ENCODE measurements at regions not wholly inside any gene's neighbourhood (a gene's known extent, or its start where the extent isn't known, plus 50 kb on each side); places are given as distances from the start of the nearest gene placed in this dataset.

- ATAC-seq (no peak), FAIRE-seq (no peak), DNase-seq (ENCODE audit: low read depth, low spot score) (no peak)
- H4K20me1 ChIP-seq (ENCODE audit: control insufficient read depth, insufficient read depth), result no peaks in the 10 kb centered on the region
- no peak overlapping the region for H3K4me2 ChIP-seq (ENCODE audit: control insufficient read depth, insufficient read depth)
- H3K27ac ChIP-seq (ENCODE audit: control insufficient read depth, insufficient read depth), result no peak overlapping the region
- ChIA-PET SMC1A (ENCODE audit: uncharacterized antibody, unreplicated experiment) (no interaction called here), POLR2A (no interaction called here), RAD21 (ENCODE audit: unreplicated experiment) (no interaction called here), CTCF (no interaction called here)
- no peaks in the 10 kb centered on the region for H3K79me2 ChIP-seq (ENCODE audit: control insufficient read depth, insufficient read depth, low read length)
- no TSS peak for BruUV-seq (replicated peaks)
- no peak overlapping the region for H3K9ac ChIP-seq (ENCODE audit: control insufficient read depth, insufficient read depth, low read length)
- no peaks in the 10 kb centered on the region for H3K27me3 ChIP-seq (replicated peaks in 1 of 2; ENCODE audit: control insufficient read depth in 2 of 2, insufficient read depth in 2 of 2, low read length in 1 of 2)
- no peak overlapping the region for H2AFZ ChIP-seq (ENCODE audit: control insufficient read depth, low read depth, low read length)
- H3K4me3 ChIP-seq, result no peak overlapping the region
- no peak for TF ChIP-seq SRF (IDR thresholded peaks at IDR 0.05; ENCODE audit: low read depth in 2 of 2, low read length in 2 of 2)
- no peak for TF ChIP-seq ESRRA (IDR thresholded peaks at IDR 0.05; ENCODE audit: low read length)
- no peak for TF ChIP-seq HDAC6 (IDR thresholded peaks at IDR 0.05; ENCODE audit: unreplicated experiment)
- TF ChIP-seq ZNF622 (IDR thresholded peaks at IDR 0.05), result no peak
- no peak for TF ChIP-seq MEF2A (IDR thresholded peaks at IDR 0.05; ENCODE audit: insufficient read depth, low read depth, low read length)
- TF ChIP-seq CBX3 (IDR thresholded peaks at IDR 0.05; ENCODE audit: borderline replicate concordance, low read depth), result no peak
- no peak for TF ChIP-seq CEBPB (IDR thresholded peaks at IDR 0.05; ENCODE audit: borderline replicate concordance in 1 of 2, low read depth in 2 of 2, low read length in 2 of 2)
- no peak for TF ChIP-seq ZBTB11 (CRISPR knock-in tag; IDR thresholded peaks at IDR 0.05)
- no peak for TF ChIP-seq NR2C1 (IDR thresholded peaks at IDR 0.05)
- TF ChIP-seq NR2C2 (IDR thresholded peaks at IDR 0.05; ENCODE audit: borderline replicate concordance, control insufficient read depth, insufficient read length, low read depth), result no peak
- TF ChIP-seq ZZZ3 (IDR thresholded peaks at IDR 0.05; ENCODE audit: control insufficient read depth, insufficient read length, low read depth), result no peak
- TF ChIP-seq EED (IDR thresholded peaks at IDR 0.05; ENCODE audit: low read depth), result no peak
- TF ChIP-seq EZH2 (IDR thresholded peaks at IDR 0.05; ENCODE audit: borderline replicate concordance, control insufficient read depth, low read depth, low read length), result no peak
- TF ChIP-seq ZBED1 (IDR thresholded peaks at IDR 0.05; ENCODE audit: borderline replicate concordance), result no peak
- no peak for TF ChIP-seq IKZF2 (IDR thresholded peaks at IDR 0.05)
- TF ChIP-seq PAX5 (IDR thresholded peaks at IDR 0.05; ENCODE audit: borderline replicate concordance, low read depth, low read length), result no peak
- no peak for TF ChIP-seq CBX5 (IDR thresholded peaks at IDR 0.05; ENCODE audit: low read depth)
- no peak for TF ChIP-seq KLF5 (IDR thresholded peaks at IDR 0.05; ENCODE audit: partially characterized antibody)
- no peak for TF ChIP-seq ZNF274 (IDR thresholded peaks at IDR 0.05; ENCODE audit: insufficient read depth, insufficient read length)
- H3K9me3 ChIP-seq (replicated peaks; ENCODE audit: control insufficient read depth, insufficient read depth, low read length), result no peaks in the 10 kb centered on the region
- in situ Hi-C loops (cut with MboI), result no loop called here
- WGBS (ENCODE audit: insufficient coverage, insufficient replicate concordance, low lambda C conversion rate, missing lambda C conversion rate), result 0% methylated on average over 2 of the region's 2 CpGs
- intact Hi-C loops (cut with micrococcal nuclease; ENCODE audit: unreplicated experiment), result no loop called here
- H3K4me1 ChIP-seq (ENCODE audit: control insufficient read depth, insufficient read depth, low read length), result no peaks in the 10 kb centered on the region
- H3K36me3 ChIP-seq (ENCODE audit: control insufficient read depth in 2 of 2, insufficient read depth in 2 of 2, low read length in 1 of 2), result no peaks in the 10 kb centered on the region
Measured at GRCh38 chr4:62804075-62804474, 1603.9 kb downstream of the ADGRL3 start.

Measured in GM12878 (cell line).